GM19025 (cell line): ENCODE measurements at regions not wholly inside any gene's neighbourhood (a gene's known extent, or its start where the extent isn't known, plus 50 kb on each side); places are given as distances from the start of the nearest gene placed in this dataset.

ENCODE experiments used
- ATAC-seq: cut with Tn5 transposase; IDR thresholded peaks from one replicate; pipeline ENCODE4 v1.9.1; 2021; ENCODE audit warnings: mild to moderate bottlenecking, low read depth, moderate library complexity; ENCODE audit not compliant: unreplicated experiment

- no peak for ATAC-seq
These were observed 595.5 kb upstream of the AGTR1 start for GRCh38 chr3:148102156-148102555.

GRCh38 chr3:148106062-148106461, 591.6 kb upstream of the AGTR1 start:
- no peak for ATAC-seq

- no peak for ATAC-seq
These were observed 570.7 kb upstream of the AGTR1 start for GRCh38 chr3:148126956-148127355.

GRCh38 chr3:148128136-148128535, 569.6 kb upstream of the AGTR1 start:
- ATAC-seq: no peak

DNA sequence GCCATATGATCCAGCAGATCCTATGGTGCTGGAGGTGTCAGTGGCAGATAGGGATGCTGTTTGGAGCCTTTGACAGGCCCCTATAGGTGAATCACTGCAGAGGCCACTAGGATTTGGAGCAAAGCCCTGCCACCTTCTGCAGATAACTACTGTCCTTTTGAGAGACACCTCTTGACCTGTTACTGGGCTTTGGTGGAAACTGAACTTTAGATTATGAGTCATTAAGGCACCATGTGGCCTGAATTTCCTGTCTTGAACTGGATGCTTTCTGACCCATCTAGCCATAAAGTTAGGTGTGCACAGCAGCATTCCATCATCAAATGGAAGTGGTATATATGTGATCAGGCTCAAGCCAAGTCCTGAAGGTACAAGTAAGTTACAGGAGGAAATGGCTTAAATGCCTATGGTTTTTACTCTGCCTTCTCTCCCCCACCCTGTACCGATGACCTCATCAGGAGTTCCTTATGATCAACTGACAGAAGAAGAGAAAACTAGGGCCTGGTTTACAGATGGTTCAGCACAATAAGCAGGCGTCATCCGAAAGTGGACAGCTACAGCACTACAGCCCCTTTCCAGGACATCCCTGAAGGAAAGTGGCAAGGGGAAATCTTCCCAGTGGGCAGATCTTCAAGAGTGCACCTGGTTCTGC, 565.6 kb upstream of the AGTR1 start:
- ATAC-seq: no peak

DNA sequence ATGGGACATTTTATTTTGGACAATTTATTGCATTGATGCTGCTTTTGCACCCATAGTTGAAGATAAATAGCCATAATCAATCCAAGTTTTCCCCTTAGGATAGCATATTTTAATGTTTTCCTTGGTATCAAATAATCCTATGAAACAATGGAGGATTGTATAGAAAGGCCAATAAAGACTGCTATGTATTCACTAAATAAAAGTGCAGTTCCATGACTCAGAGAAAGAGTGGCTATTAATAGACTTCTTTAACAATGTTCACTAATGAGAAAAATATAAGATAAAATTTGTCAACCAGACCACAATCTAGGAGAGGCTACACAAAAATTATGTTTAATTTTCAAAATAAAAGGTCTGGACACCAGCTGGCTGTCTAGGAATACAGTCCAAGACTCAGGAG, 560.9 kb upstream of the AGTR1 start:
- no peak for ATAC-seq

DNA sequence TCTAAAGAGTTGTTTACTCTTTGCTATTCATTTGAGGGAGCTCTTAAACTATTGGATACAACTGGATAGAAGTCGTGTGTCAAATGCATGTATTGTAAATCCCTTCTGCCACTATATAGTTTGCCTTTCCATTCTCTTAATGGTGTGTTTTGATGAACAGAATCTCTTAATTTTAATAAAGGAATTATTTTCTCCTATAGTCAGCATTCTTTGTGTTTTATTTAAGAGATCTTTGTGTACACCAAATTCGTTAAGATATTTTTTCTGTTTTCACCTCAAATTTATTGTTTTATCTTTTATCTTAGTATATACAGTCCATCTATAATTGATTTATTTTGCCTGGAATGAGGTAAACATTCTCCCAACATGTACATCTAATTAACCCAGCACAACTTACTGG, 551.5 kb upstream of the AGTR1 start:
- no peak for ATAC-seq

GRCh38 chr3:148146947-148147826, 550.5 kb upstream of the AGTR1 start:
- no peak for ATAC-seq

DNA sequence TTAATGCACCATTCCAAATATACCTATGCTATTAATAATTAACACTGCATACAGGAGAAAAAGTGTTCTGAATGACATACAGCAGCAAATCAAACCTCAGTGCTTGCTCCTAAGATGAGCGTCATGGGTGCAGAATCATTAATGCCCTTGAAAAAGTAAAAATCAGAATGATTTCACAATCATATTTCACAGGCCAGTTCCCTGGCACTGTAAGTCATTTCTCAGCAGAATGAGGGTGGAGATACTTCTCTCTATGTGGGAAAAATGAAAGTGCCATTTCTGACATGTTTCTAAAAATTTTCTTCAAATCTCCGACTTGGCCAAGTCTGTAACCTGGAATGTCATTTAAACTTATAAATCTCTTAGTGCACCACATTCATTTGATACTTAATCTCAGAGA, 549.8 kb upstream of the AGTR1 start:
- no peak for ATAC-seq

GRCh38 chr3:148149556-148149955, 548.1 kb upstream of the AGTR1 start:
- ATAC-seq: no peak

DNA sequence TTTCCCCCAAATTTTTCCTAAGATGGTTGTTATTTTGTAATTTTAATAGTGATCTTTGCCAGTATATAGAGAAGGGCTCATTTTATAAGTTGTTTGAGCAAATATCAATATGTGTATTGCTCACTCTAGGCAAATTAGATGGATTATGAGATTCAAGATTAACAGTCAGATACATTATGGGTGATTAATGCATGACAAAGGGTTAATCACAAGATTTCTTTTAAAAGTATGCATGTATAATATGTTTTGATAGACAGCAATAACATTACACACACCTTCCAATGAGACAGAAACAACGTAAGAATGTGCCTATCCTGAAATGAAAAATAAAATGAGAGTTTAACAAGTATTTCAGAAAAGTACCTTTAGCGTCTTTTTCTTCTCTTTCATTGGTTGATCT, 547.6 kb upstream of the AGTR1 start:
- no peak for ATAC-seq

GRCh38 chr3:148158210-148158609, 539.5 kb upstream of the AGTR1 start:
- ATAC-seq: no peak

GRCh38 chr3:148162132-148162531, 535.6 kb upstream of the AGTR1 start:
- ATAC-seq: no peak

GRCh38 chr3:148168347-148168746, 529.4 kb upstream of the AGTR1 start:
- ATAC-seq: no peak

GRCh38 chr3:148173851-148174250, 523.9 kb upstream of the AGTR1 start:
- peak; percentile 61 for ATAC-seq

DNA sequence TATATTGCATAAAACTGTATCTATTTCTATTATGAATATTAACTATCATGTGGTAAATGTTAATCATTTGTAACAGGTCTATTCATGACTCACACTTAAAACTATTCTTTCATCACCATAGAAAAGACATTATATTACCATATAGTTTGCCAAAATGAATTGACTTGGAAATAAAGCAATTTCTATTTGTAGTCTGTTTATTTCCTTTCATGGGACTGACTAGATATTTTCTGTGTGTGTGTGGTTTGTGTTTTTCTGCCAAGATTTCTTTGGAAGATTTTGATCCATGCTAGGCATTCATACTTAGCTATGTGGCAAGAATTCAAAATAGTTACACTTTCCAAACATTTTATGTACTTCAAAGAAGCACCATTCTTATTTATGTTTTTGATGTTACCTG, 522.5 kb upstream of the AGTR1 start:
- no peak for ATAC-seq

DNA sequence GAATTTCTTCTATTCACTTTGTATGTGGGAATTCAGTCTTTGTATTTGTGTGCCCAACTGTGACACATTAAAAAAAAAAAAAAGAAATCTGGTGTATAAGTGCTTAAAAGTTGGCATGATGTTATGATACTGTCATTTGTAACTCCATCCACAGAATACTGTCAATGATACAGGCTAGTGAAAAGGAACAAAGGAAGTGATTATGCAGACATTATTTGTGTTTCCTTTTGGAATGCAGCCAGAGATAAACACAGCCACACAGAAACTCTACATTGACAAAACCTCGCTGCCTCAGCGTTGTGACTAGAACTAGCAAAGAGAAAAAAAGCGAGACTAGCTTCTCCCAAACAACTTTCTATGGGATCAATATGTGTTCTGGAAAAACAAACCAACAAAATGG, 519.2 kb upstream of the AGTR1 start:
- no peak for ATAC-seq

- ATAC-seq: no peak
These were observed 512.9 kb upstream of the AGTR1 start for GRCh38 chr3:148184798-148185197.

DNA sequence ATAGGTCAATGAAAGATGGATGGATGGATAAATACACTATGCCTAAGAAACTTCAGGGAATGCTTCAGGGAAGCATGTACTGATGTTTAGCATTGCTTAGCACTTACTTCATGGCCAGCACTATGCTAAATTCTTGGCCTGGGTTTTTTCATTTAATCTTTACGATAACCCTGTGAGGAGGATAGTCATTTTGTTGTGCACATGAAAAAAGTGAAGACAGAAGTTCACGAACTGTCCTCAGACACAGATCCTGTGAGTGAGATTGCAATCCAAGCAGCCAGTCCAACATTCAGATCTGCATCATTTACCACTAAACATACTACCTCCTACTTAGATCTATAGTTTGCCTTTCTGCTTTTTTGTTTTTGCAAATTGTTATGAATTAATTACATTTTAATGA, 510.8 kb upstream of the AGTR1 start:
- ATAC-seq: no peak

DNA sequence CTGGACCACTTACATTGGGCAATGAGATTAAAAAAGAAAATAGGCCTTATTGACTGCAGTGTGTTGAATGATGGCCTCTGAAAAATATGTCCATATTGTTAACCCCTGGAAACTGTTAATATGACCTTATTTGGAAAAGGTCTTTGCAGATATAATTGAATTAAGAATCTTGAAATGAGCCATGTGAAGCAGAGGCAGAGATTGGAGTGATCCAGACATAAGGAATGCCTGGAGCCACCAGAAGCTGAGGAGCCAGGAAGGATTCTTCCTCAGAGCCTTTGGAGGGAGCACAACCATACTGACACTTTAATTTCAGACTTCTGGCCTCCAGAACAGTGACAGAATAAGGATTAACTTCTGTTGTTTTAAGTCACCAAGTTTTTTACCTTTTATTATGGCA, 510.4 kb upstream of the AGTR1 start:
- ATAC-seq: no peak

GRCh38 chr3:148190441-148190990, 507.2 kb upstream of the AGTR1 start:
- ATAC-seq: no peak

DNA sequence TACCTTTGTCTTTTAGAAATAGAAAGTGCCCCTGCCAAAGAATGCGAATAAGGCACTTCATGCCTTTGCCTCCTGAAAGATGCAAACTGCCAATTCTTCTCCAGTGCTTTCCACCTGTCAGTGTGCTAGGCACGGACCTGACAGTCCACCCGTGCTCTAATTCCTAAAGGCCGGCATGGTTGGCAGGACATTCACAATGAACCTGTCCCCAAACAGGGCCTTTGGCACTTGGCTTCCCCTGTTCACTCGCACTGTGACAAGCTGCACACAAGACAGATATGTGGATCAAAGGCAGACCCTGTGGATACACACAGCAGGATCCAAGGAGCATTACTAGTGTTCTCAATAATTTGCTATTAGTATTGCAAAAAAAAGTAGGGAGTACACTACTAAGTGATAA, 505.7 kb upstream of the AGTR1 start:
- ATAC-seq: no peak
